GM19438 (cell line): ENCODE measurements at regions not wholly inside any gene's neighbourhood (a gene's known extent, or its start where the extent isn't known, plus 50 kb on each side); places are given as distances from the start of the nearest gene placed in this dataset.
"Not testable (repeated sequence)": the region's sequence is repeated elsewhere in the genome, so short reads cannot be mapped to it uniquely, and the experiment has no call there.

Source experiments
- ATAC-seq: cut with Tn5 transposase; IDR thresholded peaks from one replicate; pipeline ENCODE4 v1.9.1; 2021; ENCODE audit warnings: low read depth; ENCODE audit not compliant: unreplicated experiment

DNA sequence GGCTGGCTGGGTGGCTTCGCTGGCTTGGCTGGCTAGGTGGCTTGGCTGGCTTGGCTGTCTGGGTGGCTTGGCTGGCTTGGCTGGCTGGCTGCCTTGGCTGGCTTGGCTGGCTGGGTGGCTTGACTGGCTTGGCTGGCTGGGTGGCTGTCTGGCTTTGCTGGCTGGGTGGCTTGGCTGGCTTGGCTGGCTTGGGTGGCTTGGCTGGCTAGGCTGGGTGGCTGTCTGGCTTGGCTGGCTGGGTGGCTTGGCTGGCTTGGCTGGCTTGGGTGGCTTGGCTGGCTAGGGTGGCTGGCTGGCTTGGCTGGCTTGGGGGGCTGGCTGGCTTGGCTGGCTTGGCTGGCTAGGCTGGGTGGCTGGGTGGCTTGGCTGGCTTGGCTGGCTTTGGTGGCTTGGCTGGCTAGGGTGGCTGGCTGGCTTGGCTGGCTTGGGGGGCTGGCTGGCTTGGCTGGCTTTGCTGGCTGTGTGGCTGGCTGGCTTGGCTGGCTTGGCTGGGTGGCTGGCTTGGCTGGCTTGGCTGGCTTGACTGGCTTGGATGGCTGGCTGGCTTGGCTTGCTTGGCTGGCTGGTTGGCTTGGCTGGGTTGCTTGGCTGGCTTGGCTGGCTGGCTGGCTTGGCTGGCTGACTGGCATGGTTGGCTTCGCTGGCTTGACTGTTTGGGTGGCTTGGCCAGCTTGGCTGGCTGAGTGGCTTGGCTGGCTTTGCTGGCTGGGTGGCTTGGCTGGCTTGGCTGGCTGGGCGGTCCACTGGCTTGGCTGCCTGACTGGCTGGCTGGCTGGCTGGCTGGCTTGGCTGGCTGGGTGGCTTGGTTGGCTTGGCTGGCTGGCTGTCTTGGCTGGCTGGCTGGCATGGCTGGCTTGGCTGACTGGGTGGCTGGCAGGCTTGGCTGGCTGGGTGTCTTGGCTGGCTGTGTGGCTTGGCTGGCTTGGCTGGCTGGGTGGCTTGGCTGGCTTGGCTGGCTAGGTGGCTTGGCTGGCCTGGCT lies 436.3 kb downstream of the GOLGA6L6 start:
- not testable (repeated sequence) for ATAC-seq

DNA sequence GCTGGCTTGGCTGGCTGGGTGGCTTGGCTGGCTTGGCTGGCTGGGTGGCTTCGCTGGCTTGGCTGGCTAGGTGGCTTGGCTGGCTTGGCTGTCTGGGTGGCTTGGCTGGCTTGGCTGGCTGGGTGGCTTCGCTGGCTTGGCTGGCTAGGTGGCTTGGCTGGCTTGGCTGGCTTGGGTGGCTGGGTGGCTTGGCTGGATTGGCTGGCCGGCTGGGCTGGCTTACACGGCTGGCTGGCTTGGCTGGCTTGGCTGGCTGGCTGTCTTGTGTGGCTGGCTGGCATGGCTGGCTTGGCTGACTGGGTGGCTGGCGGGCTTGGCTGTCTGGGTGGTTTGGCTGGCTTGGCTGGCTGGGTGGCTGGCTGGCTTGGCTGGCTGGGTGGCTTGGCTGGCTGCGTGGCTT lies 437.0 kb downstream of the GOLGA6L6 start:
- ATAC-seq: not testable (repeated sequence)

DNA sequence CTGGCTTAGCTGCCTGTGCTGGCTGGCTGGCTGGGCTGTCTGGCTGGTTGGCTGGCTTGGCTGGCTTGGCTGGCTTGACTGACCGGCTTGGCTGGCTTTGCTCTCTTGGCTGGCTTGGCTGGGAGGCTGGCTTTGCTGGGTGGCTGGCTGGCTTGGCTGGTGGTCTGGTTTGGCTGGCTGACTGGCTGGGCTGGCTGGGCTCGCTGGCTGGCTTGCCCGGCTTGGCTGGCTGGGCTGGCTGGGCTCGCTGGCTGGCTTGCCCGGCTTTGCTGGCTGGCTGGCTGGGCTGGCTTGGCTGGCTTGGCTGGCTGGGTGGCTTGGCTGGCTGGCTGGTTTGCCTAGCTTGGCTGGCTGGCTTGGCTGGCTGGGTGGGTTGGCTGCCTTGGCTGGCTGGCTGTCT lies 438.7 kb downstream of the GOLGA6L6 start:
- ATAC-seq: not testable (repeated sequence)

DNA sequence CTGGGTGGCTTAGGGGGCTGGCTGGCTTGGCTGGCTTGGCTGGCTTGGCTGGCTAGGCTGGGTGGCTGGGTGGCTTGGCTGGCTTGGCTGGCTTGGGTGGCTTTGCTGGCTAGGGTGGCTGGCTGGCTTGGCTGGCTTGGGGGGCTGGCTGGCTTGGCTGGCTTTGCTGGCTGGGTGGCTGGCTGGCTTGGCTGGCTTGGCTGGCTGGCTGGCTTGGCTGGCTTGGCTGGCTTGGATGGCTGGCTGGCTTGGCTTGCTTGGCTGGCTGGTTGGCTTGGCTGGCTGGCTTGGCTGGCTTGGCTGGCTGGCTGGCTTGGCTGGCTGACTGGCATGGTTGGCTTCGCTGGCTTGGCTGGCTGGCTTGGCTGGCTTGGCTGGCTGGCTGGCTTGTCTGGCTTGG lies 439.4 kb downstream of the GOLGA6L6 start:
- not testable (repeated sequence) for ATAC-seq

DNA sequence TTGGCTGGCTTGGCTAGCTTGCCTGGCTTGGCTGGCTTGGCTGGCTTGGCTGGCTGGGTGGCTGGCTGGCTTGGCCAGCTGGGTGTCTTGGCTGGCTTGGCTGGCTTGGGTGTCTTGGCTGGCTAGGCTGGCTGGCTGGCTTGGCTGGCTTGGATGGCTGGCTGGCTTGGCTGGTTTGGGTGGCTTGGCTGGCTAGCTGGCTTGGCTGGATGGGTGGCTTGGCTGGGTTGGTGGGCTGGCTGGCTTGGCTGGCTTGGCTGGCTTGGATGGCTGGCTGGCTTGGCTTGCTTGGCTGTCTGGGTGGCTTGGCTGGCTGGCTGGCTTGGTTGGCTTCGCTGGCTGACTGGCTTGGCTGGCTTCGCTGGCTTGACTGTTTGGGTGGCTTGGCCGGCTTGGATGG lies 440.3 kb downstream of the GOLGA6L6 start:
- ATAC-seq: not testable (repeated sequence)

DNA sequence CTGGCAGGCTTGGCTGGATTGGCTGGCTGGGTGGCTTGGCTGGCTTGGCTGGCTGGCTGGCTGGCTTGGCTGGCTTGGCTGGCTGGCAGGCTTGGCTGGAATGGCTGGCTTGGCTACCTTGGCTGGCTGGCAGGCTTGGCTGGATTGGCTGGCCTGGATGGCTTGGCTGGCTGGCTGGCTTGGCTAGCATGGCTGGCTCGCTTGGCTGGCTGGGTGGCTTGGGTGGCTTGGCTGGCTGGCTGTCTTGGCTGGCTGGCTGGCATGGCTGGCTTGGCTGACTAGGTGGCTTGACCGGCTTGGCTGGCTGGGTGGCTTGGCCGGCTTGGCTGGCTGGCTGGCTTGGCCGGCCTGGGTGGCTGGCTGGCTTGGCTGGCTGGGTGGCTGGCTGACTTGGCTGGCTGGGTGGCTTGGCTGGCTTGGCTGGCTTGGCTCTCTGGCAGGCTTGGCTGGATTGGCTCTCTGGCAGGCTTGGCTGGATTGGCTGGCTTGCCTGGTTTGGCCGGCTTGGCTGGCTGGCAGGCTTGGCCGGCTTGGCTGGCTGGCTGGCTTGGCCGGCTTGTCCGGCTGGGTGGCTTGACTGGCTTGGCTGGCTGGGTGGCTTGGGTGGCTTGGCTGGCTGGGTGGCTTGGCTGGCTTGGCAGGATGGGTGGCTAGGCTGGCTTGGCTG lies 440.9 kb downstream of the GOLGA6L6 start:
- not testable (repeated sequence) for ATAC-seq

DNA sequence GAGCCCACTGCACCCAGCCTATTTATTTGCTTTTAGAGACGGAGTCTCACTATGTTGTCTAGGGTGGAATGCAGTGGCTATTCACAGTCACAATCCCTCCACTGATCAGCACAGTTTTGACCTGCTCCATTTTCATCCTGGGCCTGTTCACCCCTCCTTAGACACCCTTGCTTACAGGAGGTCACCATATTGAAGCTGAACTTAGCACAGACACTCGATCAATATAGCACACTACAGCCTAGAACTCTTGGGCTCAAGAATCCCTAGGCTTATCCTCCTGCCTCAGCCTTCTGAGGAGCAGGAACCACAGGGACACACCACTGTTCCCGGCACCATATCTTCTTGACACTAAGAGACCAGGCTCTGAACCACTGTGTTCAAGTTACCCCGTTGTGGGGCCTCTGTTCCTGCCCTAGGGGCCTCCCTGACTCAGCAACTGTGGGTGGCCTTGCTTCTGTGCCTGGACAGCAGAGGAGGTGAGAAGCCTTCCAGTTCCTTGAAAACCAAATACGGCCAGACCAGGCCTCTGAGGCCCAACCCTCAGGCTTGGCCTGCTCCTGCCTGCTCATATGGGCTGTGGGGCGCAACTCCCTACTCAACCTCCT lies 445.8 kb downstream of the GOLGA6L6 start:
- not testable (repeated sequence) for ATAC-seq

DNA sequence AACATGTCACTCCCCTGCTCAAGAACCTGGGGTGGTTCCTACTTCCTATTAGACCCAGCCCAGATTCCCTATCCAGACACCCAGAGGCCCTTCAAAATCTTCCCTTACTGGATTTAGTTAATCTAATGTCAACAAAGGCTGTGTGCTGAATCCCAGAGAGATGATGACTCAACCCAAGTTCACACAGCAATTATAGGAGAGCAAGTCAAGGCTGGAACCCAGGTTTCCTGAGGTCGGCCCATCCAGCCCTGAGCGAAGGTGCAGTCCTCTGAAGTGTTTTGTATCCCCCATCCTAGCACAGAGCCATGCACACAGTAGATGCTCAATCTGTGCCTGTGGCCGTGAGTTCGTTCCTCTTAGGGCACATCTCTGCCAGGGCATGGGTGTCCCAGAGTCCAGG lies 452.1 kb downstream of the GOLGA6L6 start:
- not testable (repeated sequence) for ATAC-seq

DNA sequence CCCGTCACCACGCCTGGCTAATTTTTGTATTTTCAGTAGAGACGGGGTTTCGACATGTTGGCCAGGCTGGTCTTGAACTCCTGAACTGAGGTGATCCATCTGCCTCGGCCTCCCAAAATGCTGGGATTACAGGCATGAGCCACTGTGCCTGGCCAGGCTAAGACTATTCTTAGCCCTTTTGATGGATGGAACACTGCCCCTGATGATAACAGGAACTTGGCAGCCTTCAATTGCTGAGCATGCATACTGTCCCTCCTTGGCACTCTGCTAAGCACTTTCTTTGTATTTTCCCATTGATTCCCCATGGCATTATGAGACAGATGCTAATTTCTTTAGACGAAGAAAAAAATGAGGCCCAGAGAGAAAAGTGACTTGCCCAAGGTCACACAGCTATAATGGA lies 457.6 kb downstream of the GOLGA6L6 start:
- not testable (repeated sequence) for ATAC-seq

DNA sequence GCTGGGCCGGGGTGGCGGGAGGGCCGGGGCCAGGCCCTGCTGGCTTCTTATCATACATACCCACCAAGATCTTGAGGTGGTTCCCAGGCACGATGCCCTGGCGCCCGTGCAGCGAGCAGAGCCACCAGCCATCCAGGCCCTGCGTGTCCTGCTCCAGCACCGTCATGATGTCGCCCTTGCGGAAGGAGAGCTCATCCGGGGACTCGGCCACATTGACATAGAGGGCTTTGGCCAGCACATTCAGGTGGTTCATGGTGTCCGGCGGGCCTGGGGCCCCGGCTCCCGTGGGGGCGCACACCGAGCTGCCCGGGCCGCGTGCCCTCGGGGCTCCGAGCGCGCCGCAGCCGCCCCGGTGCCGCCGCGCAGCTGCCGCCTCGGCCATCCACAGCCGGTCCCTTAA lies 467.5 kb downstream of the GOLGA6L6 start:
- ATAC-seq: not testable (repeated sequence)

DNA sequence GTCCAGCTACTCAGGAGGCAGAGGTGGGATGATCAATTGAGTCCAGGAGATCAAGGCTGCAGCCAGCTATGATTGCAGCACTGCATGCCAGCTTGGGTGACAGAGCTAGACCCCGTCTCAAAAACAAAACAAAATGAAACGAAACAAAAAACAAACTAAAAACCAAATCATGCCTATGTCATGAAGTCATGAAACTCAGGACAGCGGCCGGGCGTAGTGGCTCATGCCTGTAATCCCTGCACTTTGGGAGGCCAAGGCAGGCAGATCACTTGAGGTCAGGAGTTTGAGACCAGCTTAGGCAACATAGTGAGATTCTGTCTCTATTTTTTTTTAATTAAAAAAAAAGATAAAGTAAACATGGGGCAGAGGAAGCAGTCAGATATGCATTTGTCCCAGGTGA lies 472.6 kb downstream of the GOLGA6L6 start:
- ATAC-seq: not testable (repeated sequence)

DNA sequence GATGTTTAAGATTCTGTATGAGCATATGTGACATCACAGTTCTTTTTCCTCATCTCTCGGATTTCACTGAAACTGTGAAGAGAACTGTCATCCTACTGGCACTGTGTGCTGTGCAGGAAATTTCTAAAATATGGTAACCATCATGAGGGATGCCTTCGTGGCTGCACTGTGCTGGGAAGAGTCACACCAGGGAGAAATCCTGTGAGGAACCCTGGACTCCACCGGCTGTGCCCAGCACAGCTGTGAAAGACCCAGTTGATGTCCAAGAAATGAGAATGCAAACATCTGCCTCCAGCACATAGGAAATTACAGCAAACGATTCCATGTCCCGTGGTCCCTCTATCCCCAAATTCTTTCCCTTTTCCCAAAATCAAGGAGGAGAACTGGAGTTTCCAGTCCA lies 475.4 kb downstream of the GOLGA6L6 start:
- not testable (repeated sequence) for ATAC-seq

DNA sequence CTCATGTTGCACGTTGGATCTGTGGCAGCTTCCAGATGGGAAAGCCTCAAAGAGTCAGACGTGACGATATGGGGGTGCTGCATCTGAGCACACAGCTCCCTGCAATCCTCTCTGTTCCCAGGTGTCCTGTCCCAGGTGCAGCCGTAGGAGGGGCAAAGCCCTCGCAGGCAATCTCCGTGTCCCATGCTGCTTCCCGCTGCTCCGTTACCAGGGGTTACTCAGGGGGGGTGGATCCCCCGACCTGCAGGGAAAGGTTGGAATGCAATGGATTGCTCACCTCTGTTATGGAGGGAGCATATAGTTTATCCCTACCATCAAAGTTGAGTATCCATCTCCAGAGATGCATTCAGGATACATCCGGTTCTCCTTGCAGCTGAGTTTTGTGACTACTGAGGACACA lies 476.1 kb downstream of the GOLGA6L6 start:
- not testable (repeated sequence) for ATAC-seq

DNA sequence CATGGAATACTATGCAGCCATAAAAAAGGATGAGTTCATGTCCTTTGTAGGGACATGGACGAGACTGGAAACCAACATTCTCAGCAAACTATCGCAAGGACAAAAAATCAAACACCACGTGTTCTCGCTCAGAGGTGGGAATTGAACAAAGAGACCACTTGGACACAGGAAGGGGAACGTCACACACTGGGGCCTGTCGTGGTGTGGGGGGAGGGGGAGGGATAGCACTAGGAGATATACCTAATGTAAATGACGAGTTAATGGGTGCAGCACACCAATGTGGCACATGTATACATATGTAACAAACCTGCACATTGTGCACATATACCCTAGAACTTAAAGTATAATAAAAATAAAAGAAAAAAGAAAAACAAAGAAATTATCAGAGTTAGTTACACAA lies 478.4 kb downstream of the GOLGA6L6 start:
- ATAC-seq: not testable (repeated sequence)

DNA sequence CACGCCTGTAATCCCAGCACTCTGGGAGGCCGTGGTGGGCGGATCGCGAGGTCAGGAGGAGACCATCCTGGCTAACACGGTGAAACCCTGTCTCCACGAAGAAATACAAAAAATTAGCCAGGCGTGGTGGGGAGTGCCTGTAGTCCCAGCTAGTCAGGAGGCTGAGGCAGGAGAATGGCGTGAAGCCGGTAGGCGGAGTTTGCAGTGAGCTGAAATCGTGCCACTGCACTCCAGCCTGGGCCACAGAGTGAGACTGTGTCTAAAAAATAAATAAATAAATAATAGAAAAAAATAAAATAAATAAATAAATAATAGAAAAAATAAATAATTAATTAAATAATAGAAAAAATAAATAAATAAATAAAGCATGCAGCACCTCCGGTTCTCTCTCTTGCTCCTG lies 480.8 kb downstream of the GOLGA6L6 start:
- not testable (repeated sequence) for ATAC-seq

DNA sequence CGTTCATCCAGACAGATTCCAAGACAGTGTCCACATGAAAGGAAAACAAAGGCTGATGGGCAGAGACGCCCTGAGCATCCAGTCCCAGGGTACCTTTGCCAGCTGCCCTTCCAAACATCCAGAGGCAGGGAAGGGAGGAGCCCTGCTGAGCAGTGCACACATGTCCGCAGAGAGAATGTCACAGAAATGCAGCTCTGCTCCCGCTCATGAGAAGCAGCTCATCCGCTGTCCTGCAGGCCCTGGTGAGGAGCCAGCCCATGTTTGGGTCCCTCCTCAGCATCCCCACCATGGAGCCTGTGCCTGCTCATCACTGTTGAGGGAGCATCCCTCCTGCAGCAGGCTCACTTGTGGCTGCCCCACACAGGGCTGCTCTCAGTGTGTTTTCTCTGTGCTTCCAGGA lies 484.7 kb downstream of the GOLGA6L6 start:
- not testable (repeated sequence) for ATAC-seq

DNA sequence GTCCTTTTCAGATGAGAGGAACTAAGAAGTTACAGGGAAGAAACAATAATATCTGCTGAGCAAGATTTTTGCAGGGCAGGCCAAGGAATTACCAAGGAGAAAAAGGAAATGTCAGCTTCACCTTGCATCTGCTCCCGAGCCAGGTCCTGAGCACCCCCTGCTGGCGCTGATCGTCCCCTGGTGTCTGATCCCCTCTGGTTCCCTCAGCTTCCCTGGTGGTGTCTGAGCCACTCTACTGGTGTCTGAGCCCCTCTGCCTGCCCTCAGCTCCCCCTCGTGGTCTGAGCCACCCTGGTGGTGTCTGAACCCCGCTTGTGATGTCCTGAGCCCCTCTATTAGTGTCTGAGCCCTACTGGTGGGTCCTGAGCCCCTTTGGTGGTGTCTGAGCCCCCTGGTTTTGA lies 485.7 kb downstream of the GOLGA6L6 start:
- ATAC-seq: not testable (repeated sequence)

DNA sequence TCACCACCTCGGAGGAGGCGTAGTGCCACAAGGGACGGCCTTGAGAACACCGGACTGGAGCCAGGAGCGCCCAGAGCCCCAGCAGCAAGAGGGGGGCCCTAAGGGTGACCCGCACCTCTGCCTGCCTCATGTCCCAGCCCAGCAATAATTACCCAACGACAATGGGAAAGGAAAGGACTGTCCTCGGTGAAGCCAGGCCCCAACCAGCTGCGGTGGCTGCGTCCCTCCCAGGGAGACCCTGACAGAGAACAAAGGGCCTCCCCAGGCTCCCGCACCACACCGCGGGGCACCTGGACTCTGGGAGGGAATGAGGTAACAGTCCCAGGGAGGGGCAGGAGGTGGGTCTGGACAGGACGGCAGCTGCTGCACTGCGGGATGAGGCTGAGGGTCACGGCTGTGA lies 493.4 kb downstream of the GOLGA6L6 start:
- not testable (repeated sequence) for ATAC-seq

DNA sequence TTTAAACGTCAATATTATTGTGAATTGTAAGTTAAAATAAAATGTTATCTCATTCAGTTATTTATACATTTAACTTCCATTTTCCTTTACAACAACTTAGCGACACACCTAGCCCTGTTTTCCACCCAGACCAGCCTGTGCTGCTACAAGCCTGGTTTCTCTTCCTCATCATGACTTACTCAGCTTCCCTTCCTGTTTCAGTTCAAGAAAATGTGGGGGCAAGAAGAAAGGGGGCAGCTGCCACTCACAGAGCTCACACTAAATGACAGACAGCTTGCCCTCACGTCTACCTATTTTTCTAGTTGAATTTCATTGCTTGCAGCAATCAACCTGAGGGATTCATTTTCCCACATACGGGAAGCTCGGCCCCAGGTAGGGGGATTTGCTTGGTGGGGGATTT lies 496.4 kb downstream of the GOLGA6L6 start:
- ATAC-seq: not testable (repeated sequence)

DNA sequence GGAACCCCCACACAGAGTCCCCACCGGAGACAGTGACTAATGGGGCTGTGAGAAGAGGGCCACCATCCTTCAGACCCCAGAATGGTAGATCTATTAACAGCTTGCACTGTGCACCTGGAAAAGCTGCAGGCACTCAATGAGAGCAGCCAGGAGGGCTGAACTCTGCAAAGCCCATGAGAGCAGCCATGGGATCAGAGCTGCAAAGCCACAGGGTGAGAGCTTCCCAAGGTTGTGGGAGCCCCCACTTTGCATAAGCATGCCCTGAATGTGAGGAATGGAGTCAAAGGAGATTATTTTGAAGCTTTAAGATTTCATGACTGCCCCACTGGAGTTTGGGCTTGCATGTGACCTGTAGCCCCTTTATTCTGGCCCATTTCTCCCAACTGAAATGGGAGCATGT lies 500.9 kb downstream of the GOLGA6L6 start:
- ATAC-seq: not testable (repeated sequence)

DNA sequence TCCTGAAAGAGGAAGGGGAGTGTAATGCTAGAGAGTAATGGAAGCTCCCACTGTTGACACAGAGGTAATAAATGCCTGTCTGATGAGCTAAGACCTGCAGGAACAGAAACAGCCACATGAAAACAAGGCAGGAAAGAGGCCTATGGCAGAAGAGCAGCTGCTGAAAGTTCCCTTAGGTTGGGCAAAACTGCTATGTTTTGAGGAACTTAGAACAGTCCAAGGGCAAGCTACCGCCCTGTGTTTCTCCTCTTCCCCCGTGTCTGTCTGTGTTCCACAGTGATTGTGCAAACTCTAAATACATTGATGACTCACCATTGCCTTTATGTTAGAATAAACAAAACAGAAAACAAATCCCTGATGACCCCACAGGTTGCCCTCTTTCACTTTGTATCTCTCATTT lies 516.6 kb downstream of the GOLGA6L6 start:
- ATAC-seq: not testable (repeated sequence)
